ENCODE measurements at regions not wholly inside any gene's neighbourhood (a gene's known extent, or its start where the extent isn't known, plus 50 kb on each side); places are given as distances from the start of the nearest gene placed in this dataset.
"Not testable (repeated sequence)": the region's sequence is repeated elsewhere in the genome, so short reads cannot be mapped to it uniquely, and the experiment has no call there.

- no peaks in the 10 kb centered on the region for H3K4me1 ChIP-seq (ENCODE audit: insufficient read depth, low read length, poor library complexity, severe bottlenecking)
- CTCF ChIA-PET = no interaction called here
- no TSS peak for BruUV-seq (replicated peaks)
- DNase-seq (ENCODE audit: low spot score) = no peak
- H3K9me3 ChIP-seq (ENCODE audit: low read depth, low read length, poor library complexity, severe bottlenecking) = no peaks in the 10 kb centered on the region
- no peak overlapping the region for H3K4me3 ChIP-seq (ENCODE audit: low read depth, low read length, poor library complexity, severe bottlenecking)
- POLR2A ChIA-PET (ENCODE audit: low non-redundant PET) = no interaction called here
- H3K36me3 ChIP-seq (ENCODE audit: insufficient read depth, low read length, poor library complexity, severe bottlenecking) = no peaks in the 10 kb centered on the region
- no peak overlapping the region for H3K27ac ChIP-seq (ENCODE audit: low read depth, low read length, poor library complexity, severe bottlenecking)
- intact Hi-C loops (cut with micrococcal nuclease; ENCODE audit: unreplicated experiment) = no loop called here
- no peaks in the 10 kb centered on the region for H3K27me3 ChIP-seq (replicated peaks; ENCODE audit: insufficient read depth, low read depth, low read length, poor library complexity)
- TF ChIP-seq CTCF (conservative IDR thresholded peaks at IDR 0.05; ENCODE audit: low read depth, low read length) = no peak
- no peak for TF ChIP-seq EZH2 (IDR thresholded peaks at IDR 0.05; ENCODE audit: borderline replicate concordance, low read depth, low read length, poor library complexity, severe bottlenecking)
These were observed 360.3 kb upstream of the FZD8 start for GRCh38 chr10:36002445-36002844.

- CTCF ChIA-PET; H3K36me3 ChIP-seq (ENCODE audit: insufficient read depth, low read length, poor library complexity, severe bottlenecking); H3K4me1 ChIP-seq (ENCODE audit: insufficient read depth, low read length, poor library complexity, severe bottlenecking); H3K9me3 ChIP-seq (ENCODE audit: low read depth, low read length, poor library complexity, severe bottlenecking); H3K27me3 ChIP-seq (replicated peaks; ENCODE audit: insufficient read depth, low read depth, low read length, poor library complexity); intact Hi-C loops (cut with micrococcal nuclease; ENCODE audit: unreplicated experiment); H3K4me3 ChIP-seq (ENCODE audit: low read depth, low read length, poor library complexity, severe bottlenecking); H3K27ac ChIP-seq (ENCODE audit: low read depth, low read length, poor library complexity, severe bottlenecking); POLR2A ChIA-PET (ENCODE audit: low non-redundant PET); DNase-seq (ENCODE audit: low spot score); BruUV-seq (replicated peaks): not testable (repeated sequence)
These were observed 358.7 kb upstream of the FZD8 start for GRCh38 chr10:36000754-36001153.

- intact Hi-C loops (cut with micrococcal nuclease; ENCODE audit: unreplicated experiment) = no loop called here
These were observed 355.9 kb upstream of the FZD8 start for GRCh38 chr10:35998026-35998425.

More at GRCh38 chr10:35998026-35998425, 355.9 kb upstream of the FZD8 start:
- ChIA-PET POLR2A (ENCODE audit: low non-redundant PET) (no interaction called here), CTCF (no interaction called here)
- Histone ChIP-seq H3K4me3 (ENCODE audit: low read depth, low read length, poor library complexity, severe bottlenecking) (no peak overlapping the region), H3K27me3 (replicated peaks; ENCODE audit: insufficient read depth, low read depth, low read length, poor library complexity) (no peaks in the 10 kb centered on the region), H3K9me3 (ENCODE audit: low read depth, low read length, poor library complexity, severe bottlenecking) (no peaks in the 10 kb centered on the region), H3K36me3 (ENCODE audit: insufficient read depth, low read length, poor library complexity, severe bottlenecking) (no peaks in the 10 kb centered on the region), H3K27ac (ENCODE audit: low read depth, low read length, poor library complexity, severe bottlenecking) (no peak overlapping the region), H3K4me1 (ENCODE audit: insufficient read depth, low read length, poor library complexity, severe bottlenecking) (no peaks in the 10 kb centered on the region)
- BruUV-seq (replicated peaks) = no TSS peak
- DNase-seq (ENCODE audit: low spot score) = no peak
- TF ChIP-seq CTCF (conservative IDR thresholded peaks at IDR 0.05; ENCODE audit: low read depth, low read length) (no peak), EZH2 (IDR thresholded peaks at IDR 0.05; ENCODE audit: borderline replicate concordance, low read depth, low read length, poor library complexity, severe bottlenecking) (no peak)

Measured in A673 (cell line).